VCaP (cell line): ENCODE measurements at regions not wholly inside any gene's neighbourhood (a gene's known extent, or its start where the extent isn't known, plus 50 kb on each side); places are given as distances from the start of the nearest gene placed in this dataset.

Experiments
- H3K27ac ChIP-seq: fragments of 450-650 bp; 2 replicates; pipeline ENCODE4 v1.5.1; 2017
- TF ChIP-seq, protein P1 (sequence below): fragments of 450-650 bp; conservative IDR thresholded peaks from 2 replicates; pipeline ENCODE4 v1.5.1; 2017; ENCODE audit warnings: mild to moderate bottlenecking, moderate library complexity

DNA sequence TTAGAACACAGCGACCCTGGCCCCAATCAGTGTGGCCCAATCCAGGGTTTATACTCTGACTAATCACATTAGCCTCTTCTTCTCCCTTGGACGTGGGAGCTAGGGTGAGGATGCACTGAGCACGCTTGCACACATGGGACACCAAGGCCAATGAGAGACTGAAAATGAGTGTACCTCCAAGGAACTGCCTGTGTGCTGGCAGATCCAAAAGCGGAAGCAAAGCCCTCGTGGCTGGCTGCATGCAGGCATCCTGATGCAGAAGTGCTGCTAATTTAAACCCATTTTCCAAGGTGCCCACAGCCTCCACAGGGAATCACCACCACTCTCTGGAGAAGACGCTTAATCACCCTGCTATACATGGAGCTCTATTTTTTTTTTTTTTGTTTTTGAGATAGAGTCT, 375.3 kb upstream of the XYLT1 start:
- no peak overlapping the region for H3K27ac ChIP-seq
- TF ChIP-seq, protein P1, sequence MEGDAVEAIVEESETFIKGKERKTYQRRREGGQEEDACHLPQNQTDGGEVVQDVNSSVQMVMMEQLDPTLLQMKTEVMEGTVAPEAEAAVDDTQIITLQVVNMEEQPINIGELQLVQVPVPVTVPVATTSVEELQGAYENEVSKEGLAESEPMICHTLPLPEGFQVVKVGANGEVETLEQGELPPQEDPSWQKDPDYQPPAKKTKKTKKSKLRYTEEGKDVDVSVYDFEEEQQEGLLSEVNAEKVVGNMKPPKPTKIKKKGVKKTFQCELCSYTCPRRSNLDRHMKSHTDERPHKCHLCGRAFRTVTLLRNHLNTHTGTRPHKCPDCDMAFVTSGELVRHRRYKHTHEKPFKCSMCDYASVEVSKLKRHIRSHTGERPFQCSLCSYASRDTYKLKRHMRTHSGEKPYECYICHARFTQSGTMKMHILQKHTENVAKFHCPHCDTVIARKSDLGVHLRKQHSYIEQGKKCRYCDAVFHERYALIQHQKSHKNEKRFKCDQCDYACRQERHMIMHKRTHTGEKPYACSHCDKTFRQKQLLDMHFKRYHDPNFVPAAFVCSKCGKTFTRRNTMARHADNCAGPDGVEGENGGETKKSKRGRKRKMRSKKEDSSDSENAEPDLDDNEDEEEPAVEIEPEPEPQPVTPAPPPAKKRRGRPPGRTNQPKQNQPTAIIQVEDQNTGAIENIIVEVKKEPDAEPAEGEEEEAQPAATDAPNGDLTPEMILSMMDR, result no peak

DNA sequence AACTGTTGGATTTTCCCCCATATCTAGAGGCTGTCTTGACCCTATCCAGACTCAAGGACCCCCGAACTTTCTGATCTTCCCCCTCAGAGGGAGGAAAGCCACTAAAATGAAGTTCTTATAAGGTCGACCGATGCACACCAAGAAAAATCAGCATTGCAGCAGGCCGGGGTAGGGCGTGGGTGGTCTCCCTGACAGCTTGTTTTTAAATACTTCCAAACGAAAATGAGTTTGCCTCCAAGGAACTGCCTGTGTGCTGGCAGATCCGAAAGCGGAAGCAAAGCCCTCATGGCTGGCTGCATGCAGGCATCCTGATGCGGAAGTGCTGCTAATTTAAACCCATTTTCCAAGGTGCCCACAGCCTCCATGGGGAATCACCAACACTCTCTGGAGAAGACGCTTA, 374.3 kb upstream of the XYLT1 start:
- no peak overlapping the region for H3K27ac ChIP-seq
- TF ChIP-seq, protein P1, result no peak

DNA sequence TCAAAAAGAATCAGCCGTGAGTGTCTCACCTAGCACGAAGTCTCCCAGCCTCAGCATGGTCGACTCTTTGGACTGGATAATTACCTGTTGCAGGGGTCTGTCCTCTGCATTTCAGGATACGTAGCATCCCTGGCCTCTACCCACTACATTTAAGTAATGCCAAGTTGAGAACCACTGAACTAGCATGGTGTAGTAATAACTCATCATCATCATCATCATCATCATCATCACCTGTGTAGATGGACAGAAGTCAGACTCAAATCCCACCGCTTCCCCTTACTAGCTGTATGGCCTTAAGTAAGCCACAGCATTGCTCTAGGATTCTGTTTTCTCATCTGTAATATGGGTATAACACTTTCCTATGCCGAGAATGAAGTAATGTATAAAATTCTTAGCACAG, 373.1 kb upstream of the XYLT1 start:
- no peak overlapping the region for H3K27ac ChIP-seq
- TF ChIP-seq, protein P1, result no peak

DNA sequence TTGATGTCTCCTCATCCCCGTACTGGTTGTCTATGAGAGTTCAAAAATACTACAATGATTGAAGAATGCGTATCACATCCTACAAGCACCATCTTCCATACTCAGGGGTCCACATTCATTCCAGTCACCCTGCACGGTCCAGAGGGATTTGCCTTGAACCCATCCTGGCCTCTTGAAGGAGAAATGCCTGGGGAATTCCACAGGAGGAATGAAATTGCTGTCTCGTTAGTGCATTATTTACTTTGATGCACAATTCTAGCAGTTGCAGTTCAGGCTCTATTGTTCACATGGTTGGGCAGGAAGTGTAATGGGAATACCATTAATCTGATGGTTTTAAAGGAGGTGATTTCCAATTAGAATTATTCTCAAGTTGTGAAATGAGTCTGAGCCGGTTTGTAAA, 369.1 kb upstream of the XYLT1 start:
- TF ChIP-seq, protein P1, result no peak

DNA sequence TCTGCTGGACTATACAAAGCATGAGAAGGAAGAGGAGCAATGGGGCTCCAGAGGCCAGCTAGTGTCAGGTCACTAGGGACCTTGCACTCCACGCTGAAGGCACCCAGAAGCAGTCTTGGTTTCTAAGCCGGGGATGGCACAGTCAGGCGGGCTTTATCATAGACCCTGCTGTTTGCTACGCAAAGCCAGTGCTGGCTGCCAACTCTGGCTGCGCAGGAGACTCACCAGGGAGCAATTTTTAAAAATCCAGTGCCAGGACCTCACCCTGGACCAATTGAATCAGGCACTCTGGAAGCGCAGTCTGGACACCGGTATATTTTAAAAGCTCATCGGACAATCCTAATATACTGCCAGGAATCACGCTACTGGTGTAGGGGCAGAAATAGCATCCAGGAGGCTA, 368.5 kb upstream of the XYLT1 start:
- no peak overlapping the region for H3K27ac ChIP-seq
- TF ChIP-seq, protein P1, result no peak

More for the DNA sequence above, 369.1 kb upstream of the XYLT1 start:
- no peak overlapping the region for H3K27ac ChIP-seq

DNA sequence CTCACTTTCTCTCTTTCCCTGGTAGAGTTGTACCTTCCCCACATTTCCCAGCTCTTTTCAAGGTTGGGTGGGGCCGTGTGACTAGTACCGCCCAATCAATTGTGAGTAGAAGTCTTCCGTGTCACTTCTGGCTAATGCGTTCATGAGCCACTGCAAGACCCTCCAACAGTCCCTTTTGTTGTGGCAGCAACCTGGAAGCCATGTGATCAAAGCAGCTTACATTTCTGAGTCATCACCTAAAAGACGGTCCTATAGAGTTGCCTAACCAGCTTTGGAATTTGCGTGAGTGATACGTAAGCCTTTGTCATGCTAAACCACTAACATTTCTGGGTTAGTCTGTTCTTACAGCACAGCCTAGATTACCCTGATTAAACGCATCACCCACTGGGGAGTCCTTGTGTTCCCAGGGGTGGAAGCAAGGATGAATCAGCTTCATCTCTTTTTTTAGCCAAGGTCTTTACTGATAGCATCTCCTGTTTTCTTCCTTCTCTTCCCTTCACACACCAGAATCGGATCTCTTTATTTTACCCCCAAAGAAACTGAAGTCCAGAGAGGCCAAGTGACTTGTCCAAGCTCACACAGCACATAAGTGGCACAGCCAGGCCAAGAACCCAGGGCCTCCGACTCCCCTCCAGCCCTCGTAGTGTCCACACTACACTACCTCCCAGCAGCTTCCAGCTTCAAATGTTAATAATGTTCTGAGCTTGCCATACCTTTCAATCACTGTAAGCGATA, 366.3 kb upstream of the XYLT1 start:
- TF ChIP-seq, protein P1, result no peak
- no peak overlapping the region for H3K27ac ChIP-seq

DNA sequence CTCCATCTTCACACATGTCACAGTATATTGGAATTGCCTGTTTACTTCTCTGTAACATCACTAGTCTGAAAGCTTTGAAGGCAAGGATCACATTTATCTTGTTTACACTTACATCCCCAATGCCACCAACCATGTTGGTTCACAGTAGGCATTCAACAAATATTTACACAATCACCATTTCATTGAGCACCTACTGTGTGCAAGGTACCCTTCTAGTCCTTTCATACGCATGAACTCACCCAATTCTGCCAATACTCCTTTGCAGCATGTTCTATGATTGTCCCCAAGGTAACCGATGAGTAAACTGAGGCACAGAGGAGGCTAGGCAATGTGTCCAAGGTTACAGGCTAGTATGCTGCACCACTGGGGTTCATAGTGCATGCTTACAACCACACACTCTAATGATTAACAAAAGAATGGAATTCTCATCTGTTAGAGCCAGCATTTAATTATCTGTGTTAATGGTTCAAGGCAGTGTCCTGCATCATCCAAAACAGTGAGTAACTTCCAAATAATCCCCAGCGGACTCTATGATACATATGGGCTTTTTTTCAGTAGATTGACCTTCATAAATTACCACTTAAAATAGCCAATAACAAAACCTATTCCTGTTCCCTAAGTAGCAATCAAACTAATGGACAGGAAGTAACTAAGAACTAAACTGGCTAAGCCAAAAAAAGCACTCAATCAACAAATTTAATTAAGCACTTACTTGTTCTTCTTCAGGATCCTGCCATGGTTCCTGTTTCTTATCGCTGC, 364.5 kb upstream of the XYLT1 start:
- TF ChIP-seq, protein P1, result no peak
- H3K27ac ChIP-seq, result no peak overlapping the region
